ENCODE measurements at regions not wholly inside any gene's neighbourhood (a gene's known extent, or its start where the extent isn't known, plus 50 kb on each side); places are given as distances from the start of the nearest gene placed in this dataset.

GRCh38 chr2:733495-733894 is 56.3 kb upstream of the TMEM18 start:
- no peak for TF ChIP-seq CTCF (IDR thresholded peaks at IDR 0.05; ENCODE audit: low read depth, low read length, missing control alignments)
- no peak for DNase-seq (ENCODE audit: extremely low read depth, low read depth)
- H3K4me3 ChIP-seq (replicated peaks; ENCODE audit: low read depth, low read length): no peak overlapping the region

GRCh38 chr2:733001-733400 is 55.8 kb upstream of the TMEM18 start:
- TF ChIP-seq CTCF (IDR thresholded peaks at IDR 0.05; ENCODE audit: low read depth, low read length, missing control alignments): no peak
- no peak for DNase-seq (ENCODE audit: extremely low read depth, low read depth)

GRCh38 chr2:731711-732110 is 54.5 kb upstream of the TMEM18 start:
- no peak for TF ChIP-seq CTCF (IDR thresholded peaks at IDR 0.05; ENCODE audit: low read depth, low read length, missing control alignments)
- no peak overlapping the region for H3K4me3 ChIP-seq (replicated peaks; ENCODE audit: low read depth, low read length)
- no peak for DNase-seq (ENCODE audit: extremely low read depth, low read depth)

More at GRCh38 chr2:733001-733400, 55.8 kb upstream of the TMEM18 start:
- H3K4me3 ChIP-seq (replicated peaks; ENCODE audit: low read depth, low read length): no peak overlapping the region

- H3K4me3 ChIP-seq (replicated peaks; ENCODE audit: low read depth, low read length): no peak overlapping the region
- no peak for TF ChIP-seq CTCF (IDR thresholded peaks at IDR 0.05; ENCODE audit: low read depth, low read length, missing control alignments)
- DNase-seq (ENCODE audit: extremely low read depth, low read depth): no peak
Observed at GRCh38 chr2:729376-729861, 52.2 kb upstream of the TMEM18 start.

GRCh38 chr2:728165-728564 is 51.0 kb upstream of the TMEM18 start:
- no peak for TF ChIP-seq CTCF (IDR thresholded peaks at IDR 0.05; ENCODE audit: low read depth, low read length, missing control alignments)
- DNase-seq (ENCODE audit: extremely low read depth, low read depth): no peak
- no peak overlapping the region for H3K4me3 ChIP-seq (replicated peaks; ENCODE audit: low read depth, low read length)

GRCh38 chr2:727071-727470 is 49.9 kb upstream of the TMEM18 start:
- no peak for DNase-seq (ENCODE audit: extremely low read depth, low read depth)
- H3K4me3 ChIP-seq (replicated peaks; ENCODE audit: low read depth, low read length): no peak overlapping the region
- no peak for TF ChIP-seq CTCF (IDR thresholded peaks at IDR 0.05; ENCODE audit: low read depth, low read length, missing control alignments)
